Transverse colon (tissue), 4 donors: ENCODE measurements at regions not wholly inside any gene's neighbourhood (a gene's known extent, or its start where the extent isn't known, plus 50 kb on each side); places are given as distances from the start of the nearest gene placed in this dataset.

ENCODE experiments used
- EP300 ChIP-seq: sonication (generic); formaldehyde crosslinking; IDR thresholded peaks from one replicate; pipeline ENCODE4 v1.6.1; 2017; ENCODE audit warnings: antibody characterized with exemption, low read depth
- POLR2A ChIP-seq: fragments of 450-650 bp; IDR thresholded peaks from one replicate; pipeline ENCODE4 v1.6.1; 2016; ENCODE audit warnings: antibody characterized with exemption, mild to moderate bottlenecking, moderate library complexity
- POLR2AphosphoS5 ChIP-seq, 3 donors: sonication (generic); formaldehyde crosslinking; IDR thresholded peaks; one replicate each; pipeline ENCODE4 v1.6.1; 2016; ENCODE audit warnings: antibody characterized with exemption in 3 of 3
- TF ChIP-seq, protein P1 (sequence below), 5 experiments: fragments of 200-600 bp in 3 of 5; fragments of 450-650 bp in 2 of 5; sonication (generic) in 3 of 5; IDR thresholded peaks; 1 replicate in 2 of 5; 2 replicates in 3 of 5; pipeline ENCODE4 v1.5.1; 2016 to 2017; ENCODE audit warnings: antibody characterized with exemption in 5 of 5, inconsistent platforms in 3 of 5, mild to moderate bottlenecking in 2 of 5, moderate library complexity in 1 of 5

GRCh38 chrX:35444671-35445355 lies 353.3 kb upstream of the MAGEB16 start:
- TF ChIP-seq, protein P1, sequence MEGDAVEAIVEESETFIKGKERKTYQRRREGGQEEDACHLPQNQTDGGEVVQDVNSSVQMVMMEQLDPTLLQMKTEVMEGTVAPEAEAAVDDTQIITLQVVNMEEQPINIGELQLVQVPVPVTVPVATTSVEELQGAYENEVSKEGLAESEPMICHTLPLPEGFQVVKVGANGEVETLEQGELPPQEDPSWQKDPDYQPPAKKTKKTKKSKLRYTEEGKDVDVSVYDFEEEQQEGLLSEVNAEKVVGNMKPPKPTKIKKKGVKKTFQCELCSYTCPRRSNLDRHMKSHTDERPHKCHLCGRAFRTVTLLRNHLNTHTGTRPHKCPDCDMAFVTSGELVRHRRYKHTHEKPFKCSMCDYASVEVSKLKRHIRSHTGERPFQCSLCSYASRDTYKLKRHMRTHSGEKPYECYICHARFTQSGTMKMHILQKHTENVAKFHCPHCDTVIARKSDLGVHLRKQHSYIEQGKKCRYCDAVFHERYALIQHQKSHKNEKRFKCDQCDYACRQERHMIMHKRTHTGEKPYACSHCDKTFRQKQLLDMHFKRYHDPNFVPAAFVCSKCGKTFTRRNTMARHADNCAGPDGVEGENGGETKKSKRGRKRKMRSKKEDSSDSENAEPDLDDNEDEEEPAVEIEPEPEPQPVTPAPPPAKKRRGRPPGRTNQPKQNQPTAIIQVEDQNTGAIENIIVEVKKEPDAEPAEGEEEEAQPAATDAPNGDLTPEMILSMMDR (IDR thresholded peaks at IDR 0.05): no peak
- TF ChIP-seq POLR2A (no peak), EP300 (no peak), POLR2AphosphoS5 (IDR thresholded peaks at IDR 0.05) (no peak)
